CD14-positive monocyte (primary cell): ENCODE measurements at regions not wholly inside any gene's neighbourhood (a gene's known extent, or its start where the extent isn't known, plus 50 kb on each side); places are given as distances from the start of the nearest gene placed in this dataset.

ENCODE experiments used
- DNase-seq, 3 donors: peaks; one replicate each; pipeline ENCODE4 v3.0.0-alpha.2; 2011 to 2022
- H2AFZ ChIP-seq: 2 replicates; pipeline ENCODE4 v1.6.0; 2012; ENCODE audit warnings: mild to moderate bottlenecking, low read depth, low read length, inconsistent platforms; ENCODE audit not compliant: insufficient read depth, poor library complexity, severe bottlenecking
- H3K27ac ChIP-seq, 2 donors: 1 replicate in 1 of 2; 2 replicates in 1 of 2; pipeline ENCODE4 v1.5.1; 2012 to 2013; ENCODE audit warnings: low read length in 2 of 2, control low read depth in 1 of 2, inconsistent platforms in 1 of 2, low read depth in 1 of 2, mild to moderate bottlenecking in 1 of 2
- H3K27me3 ChIP-seq, 2 donors: one replicate each; pipeline versions ENCODE4 v1.6.0 to v1.6.1; 2011 to 2013; ENCODE audit warnings: low read length in 2 of 2; ENCODE audit not compliant: control insufficient read depth in 2 of 2, insufficient read depth in 2 of 2
- H3K36me3 ChIP-seq, 2 donors: replicated peaks in 1 of 2; 1 replicate in 1 of 2; 2 replicates in 1 of 2; pipeline versions ENCODE4 v1.5.1 to v1.6.1; 2012 to 2013; ENCODE audit warnings: low read length in 2 of 2, control low read depth in 1 of 2, inconsistent platforms in 1 of 2, mild to moderate bottlenecking in 1 of 2; ENCODE audit not compliant: insufficient read depth in 2 of 2, control insufficient read depth in 1 of 2
- H3K4me1 ChIP-seq, 2 donors: 1 replicate in 1 of 2; 2 replicates in 1 of 2; pipeline versions ENCODE4 v1.5.1 to v1.6.1; 2012 to 2013; ENCODE audit warnings: low read length in 2 of 2, control low read depth in 1 of 2, inconsistent platforms in 1 of 2, mild to moderate bottlenecking in 1 of 2, moderate library complexity in 1 of 2; ENCODE audit not compliant: insufficient read depth in 2 of 2, control insufficient read depth in 1 of 2
- H3K4me2 ChIP-seq: replicated peaks from 2 replicates; pipeline ENCODE3; 2012; ENCODE audit warnings: low read length, moderate library complexity, mild to moderate bottlenecking; ENCODE audit not compliant: poor library complexity, severe bottlenecking; ENCODE audit errors: extremely low read depth
- H3K4me3 ChIP-seq, 3 experiments: fragments of 200-600 bp in 1 of 3; sonication (generic) in 1 of 3; replicated peaks in 1 of 3; 1 replicate in 2 of 3; 2 replicates in 1 of 3; pipeline ENCODE4 v1.5.1; 2011 to 2013; ENCODE audit warnings: low read length in 3 of 3, mild to moderate bottlenecking in 3 of 3, control low read depth in 2 of 3, low read depth in 2 of 3, inconsistent platforms in 1 of 3, moderate library complexity in 1 of 3
- H3K79me2 ChIP-seq: 2 replicates; pipeline ENCODE4 v1.6.0; 2012; ENCODE audit warnings: mild to moderate bottlenecking, control low read depth, inconsistent platforms, low read length, moderate library complexity; ENCODE audit not compliant: insufficient read depth
- H3K9ac ChIP-seq: 2 replicates; pipeline ENCODE4 v1.6.0; 2017; ENCODE audit warnings: low read length, mild to moderate bottlenecking; ENCODE audit not compliant: insufficient read depth, poor library complexity, severe bottlenecking
- H3K9me3 ChIP-seq, 2 donors: replicated peaks in 1 of 2; 1 replicate in 1 of 2; 2 replicates in 1 of 2; pipeline versions ENCODE4 v1.5.1 to v1.6.1; 2012 to 2013; ENCODE audit warnings: low read length in 2 of 2, control low read depth in 1 of 2; ENCODE audit not compliant: control insufficient read depth in 1 of 2, insufficient read depth in 1 of 2
- H4K20me1 ChIP-seq: 2 replicates; pipeline ENCODE4 v1.6.0; 2012; ENCODE audit warnings: mild to moderate bottlenecking, low read length, control low read depth, moderate library complexity; ENCODE audit not compliant: insufficient read depth
- H3K27ac Mint-ChIP-seq, 7 donors: one replicate each; pipeline ENCODE4 v1.8.0; 2020; ENCODE audit warnings: mild to moderate bottlenecking in 7 of 7, mixed read lengths in 7 of 7, moderate library complexity in 6 of 7, inconsistent platforms in 2 of 7
- H3K27me3 Mint-ChIP-seq, 3 donors: one replicate each; pipeline ENCODE4 v1.8.0; 2021 to 2022; ENCODE audit warnings: low read depth in 3 of 3, mild to moderate bottlenecking in 3 of 3, mixed read lengths in 3 of 3, moderate library complexity in 3 of 3, inconsistent platforms in 1 of 3
- H3K36me3 Mint-ChIP-seq, 2 donors: one replicate each; pipeline ENCODE4 v1.8.0; 2020; ENCODE audit warnings: mixed read lengths in 2 of 2, inconsistent platforms in 1 of 2, mild to moderate bottlenecking in 1 of 2
- H3K4me1 Mint-ChIP-seq: one replicate; pipeline ENCODE4 v1.8.0; 2020; ENCODE audit warnings: mild to moderate bottlenecking, mixed read lengths
- H3K4me3 Mint-ChIP-seq, 2 donors: one replicate each; pipeline ENCODE4 v1.8.0; 2020; ENCODE audit warnings: mild to moderate bottlenecking in 2 of 2, mixed read lengths in 2 of 2, moderate library complexity in 1 of 2
- H3K9me3 Mint-ChIP-seq, 7 donors: one replicate each; pipeline ENCODE4 v1.8.0; 2020 to 2022; ENCODE audit warnings: mixed read lengths in 7 of 7, mild to moderate bottlenecking in 6 of 7, moderate library complexity in 6 of 7, inconsistent platforms in 2 of 7
- CTCF ChIP-seq: fragments of 200-600 bp; IDR thresholded peaks from one replicate; pipeline ENCODE4 v1.8.0; 2022; ENCODE audit warnings: antibody characterized with exemption, mild to moderate bottlenecking
- WGBS: methylation state at CpG from one replicate; pipeline ENCODE4 v1.1.5; 2013; ENCODE audit warnings: missing lambda C conversion rate; ENCODE audit not compliant: insufficient coverage; 5-methylcytosine and 5-hydroxymethylcytosine counted together
- intact Hi-C, 2 donors: fragments of 100-400 bp; cut with micrococcal nuclease; formaldehyde crosslinking; loops; one replicate each; pipeline versions ENCODE4 v1.15.0 to v1.15.1; 2023

- peak overlapping the region in 5 of 7 donors; percentile 1 to 65 (median 59) for H3K27ac Mint-ChIP-seq
- H3K27me3 Mint-ChIP-seq = peaks cover 0 to 3% (median 0%) of the 10 kb centered on the region in 3 donors
- H2AFZ ChIP-seq = peak overlapping the region; percentile 54
Measured at GRCh38 chr2:48209214-48209885, 105.1 kb upstream of the FOXN2 start.

GRCh38 chr2:48210189-48210588 is 104.3 kb upstream of the FOXN2 start:
- no peak overlapping the region for H3K4me3 Mint-ChIP-seq
- Histone ChIP-seq H3K4me1 (peaks cover 39 to 53% of the 10 kb centered on the region in 2 donors), H4K20me1 (no peaks in the 10 kb centered on the region), H3K79me2 (no peaks in the 10 kb centered on the region), H3K27ac (no peak overlapping the region), H3K9ac (no peak overlapping the region), H3K9me3 (no peaks in the 10 kb centered on the region), H3K36me3 (no peaks in the 10 kb centered on the region), H3K27me3 (no peaks in the 10 kb centered on the region), H3K4me2 (no peak overlapping the region), H2AFZ (no peak overlapping the region), H3K4me3 (no peak overlapping the region)
- H3K9me3 Mint-ChIP-seq = peaks cover 0 to 2% (median 0%) of the 10 kb centered on the region in 7 donors
- WGBS = 100% methylated on average over 2 of the region's 2 CpGs
- no peak for TF ChIP-seq CTCF
- peaks cover 0 to 3% (median 0%) of the 10 kb centered on the region in 3 donors for H3K27me3 Mint-ChIP-seq
- intact Hi-C loops = no loop called here
- H3K4me1 Mint-ChIP-seq = peaks cover 64% of the 10 kb centered on the region
- H3K27ac Mint-ChIP-seq = peak overlapping the region in 3 of 7 donors; percentile 17 to 43 (median 36)
- peaks cover 3 to 5% of the 10 kb centered on the region in 2 donors for H3K36me3 Mint-ChIP-seq
- DNase-seq = no peak

More at GRCh38 chr2:48209214-48209885, 105.1 kb upstream of the FOXN2 start:
- H3K4me1 Mint-ChIP-seq = peaks cover 61% of the 10 kb centered on the region
- H3K4me1 ChIP-seq = peaks cover 39 to 53% of the 10 kb centered on the region in 2 donors
- H3K9me3 ChIP-seq = no peaks in the 10 kb centered on the region
- no peaks in the 10 kb centered on the region for H3K36me3 ChIP-seq
- no peak overlapping the region for H3K4me3 ChIP-seq
- H3K79me2 ChIP-seq = no peaks in the 10 kb centered on the region
- peak overlapping the region in 1 of 2 donors; percentile 21 for H3K27ac ChIP-seq
- intact Hi-C loops = no loop called here
- peak in 2 of 3 donors; percentile 12 to 19 for DNase-seq
- H3K36me3 Mint-ChIP-seq = peaks cover 3 to 5% of the 10 kb centered on the region in 2 donors
- no peak for TF ChIP-seq CTCF
- no peaks in the 10 kb centered on the region for H4K20me1 ChIP-seq
- peaks cover 0 to 2% (median 0%) of the 10 kb centered on the region in 7 donors for H3K9me3 Mint-ChIP-seq
- peak overlapping the region in 1 of 2 donors; percentile 5 for H3K4me3 Mint-ChIP-seq
- H3K4me2 ChIP-seq = no peak overlapping the region
- no peaks in the 10 kb centered on the region for H3K27me3 ChIP-seq
- no peak overlapping the region for H3K9ac ChIP-seq
